NCI-H446 (cell line): ENCODE measurements at regions not wholly inside any gene's neighbourhood (a gene's known extent, or its start where the extent isn't known, plus 50 kb on each side); places are given as distances from the start of the nearest gene placed in this dataset.
"Not testable (repeated sequence)": the region's sequence is repeated elsewhere in the genome, so short reads cannot be mapped to it uniquely, and the experiment has no call there.

Experiments
- DNase-seq, 2 experiments: peaks; one replicate each; lab custom pipeline; 2025; lab: John Stamatoyannopoulos, UW

GRCh38 chr5:122600924-122601323 lies 174.0 kb upstream of the SNX2 start:
- DNase-seq = no peak

GRCh38 chr5:122602700-122603099 lies 172.2 kb upstream of the SNX2 start:
- DNase-seq = no peak

- no peak for DNase-seq
Measured at GRCh38 chr5:122605236-122605635, 169.6 kb upstream of the SNX2 start.

GRCh38 chr5:122607818-122608217 lies 167.1 kb upstream of the SNX2 start:
- no peak for DNase-seq

- no peak for DNase-seq
Measured at GRCh38 chr5:122608222-122608621, 166.7 kb upstream of the SNX2 start.

GRCh38 chr5:122611406-122611805 lies 163.5 kb upstream of the SNX2 start:
- no peak for DNase-seq

GRCh38 chr5:122612901-122613300 lies 162.0 kb upstream of the SNX2 start:
- no peak for DNase-seq

- DNase-seq = no peak
Measured at GRCh38 chr5:122615146-122615545, 159.7 kb upstream of the SNX2 start.

GRCh38 chr5:122615832-122616231 lies 159.0 kb upstream of the SNX2 start:
- no peak for DNase-seq

- not testable (repeated sequence) for DNase-seq
Measured at GRCh38 chr5:122618046-122618445, 156.8 kb upstream of the SNX2 start.

GRCh38 chr5:122620768-122621167 lies 154.1 kb upstream of the SNX2 start:
- DNase-seq = not testable (repeated sequence)

GRCh38 chr5:122628714-122629113 lies 146.2 kb upstream of the SNX2 start:
- not testable (repeated sequence) for DNase-seq

GRCh38 chr5:122629121-122629677 lies 145.7 kb upstream of the SNX2 start:
- DNase-seq = peak in 1 of 2 experiments; percentile 22

- no peak for DNase-seq
Measured at GRCh38 chr5:122638581-122638980, 136.3 kb upstream of the SNX2 start.

- no peak for DNase-seq
Measured at GRCh38 chr5:122639033-122639432, 135.8 kb upstream of the SNX2 start.

- DNase-seq = no peak
Measured at GRCh38 chr5:122639864-122640263, 135.0 kb upstream of the SNX2 start.

- no peak for DNase-seq
Measured at GRCh38 chr5:122649080-122649479, 125.8 kb upstream of the SNX2 start.

GRCh38 chr5:122653087-122654017 lies 121.5 kb upstream of the SNX2 start:
- DNase-seq = no peak

GRCh38 chr5:122656160-122656559 lies 118.7 kb upstream of the SNX2 start:
- DNase-seq = no peak

- no peak for DNase-seq
Measured at GRCh38 chr5:122656577-122656976, 118.3 kb upstream of the SNX2 start.

GRCh38 chr5:122661496-122662180 lies 113.2 kb upstream of the SNX2 start:
- no peak for DNase-seq

- no peak for DNase-seq
Measured at GRCh38 chr5:122665051-122665450, 109.8 kb upstream of the SNX2 start.

GRCh38 chr5:122668552-122668951 lies 106.3 kb upstream of the SNX2 start:
- DNase-seq = no peak
